Kidney (tissue), 13 donors: ENCODE measurements at regions not wholly inside any gene's neighbourhood (a gene's known extent, or its start where the extent isn't known, plus 50 kb on each side); places are given as distances from the start of the nearest gene placed in this dataset.

Experiments
- DNase-seq, 5 donors: peaks; one replicate each; pipeline ENCODE4 v3.0.0-alpha.2; 2013 to 2020
- FAIRE-seq: peaks from 2 replicates; lab custom pipeline; 2012; peaks lifted over from hg19 to GRCh38; lab: Jason Lieb, UNC
- H3K27ac ChIP-seq, 2 donors: one replicate each; pipeline ENCODE4 v1.7.0; 2013; ENCODE audit warnings: low read depth in 2 of 2, low read length in 2 of 2, inconsistent platforms in 1 of 2
- H3K27me3 ChIP-seq: one replicate; pipeline ENCODE4 v1.7.1; 2013; ENCODE audit warnings: low read length, inconsistent platforms; ENCODE audit not compliant: control insufficient read depth, insufficient read depth
- H3K36me3 ChIP-seq, 3 donors: one replicate each; pipeline versions ENCODE4 v1.7.0 to v1.7.1; 2013; ENCODE audit warnings: low read length in 3 of 3, control low read depth in 1 of 3, inconsistent platforms in 1 of 3; ENCODE audit not compliant: insufficient read depth in 3 of 3, control insufficient read depth in 2 of 3
- H3K4me1 ChIP-seq, 3 donors: one replicate each; pipeline versions ENCODE4 v1.7.0 to v1.7.1; 2013; ENCODE audit warnings: low read length in 3 of 3, inconsistent platforms in 1 of 3, low read depth in 1 of 3; ENCODE audit not compliant: control insufficient read depth in 2 of 3, insufficient read depth in 2 of 3
- H3K4me3 ChIP-seq, 3 donors: one replicate each; pipeline versions ENCODE4 v1.7.0 to v1.8.1; 2013; ENCODE audit warnings: low read length in 3 of 3, control low read depth in 1 of 3, inconsistent platforms in 1 of 3
- H3K9ac ChIP-seq, 3 donors: one replicate each; pipeline versions ENCODE4 v1.7.0 to v1.7.1; 2013; ENCODE audit warnings: low read length in 3 of 3, control low read depth in 1 of 3, inconsistent platforms in 1 of 3
- H3K9me3 ChIP-seq, 3 donors: one replicate each; pipeline versions ENCODE4 v1.7.0 to v1.7.1; 2013; ENCODE audit warnings: low read length in 3 of 3, control low read depth in 1 of 3, inconsistent platforms in 1 of 3; ENCODE audit not compliant: control insufficient read depth in 2 of 3, insufficient read depth in 1 of 3
- intact Hi-C: fragments of 100-400 bp; cut with DNase I; formaldehyde crosslinking; loops from one replicate; pipeline ENCODE4 v1.11.1; 2022
- TF ChIP-seq, protein P1 (sequence below): IDR thresholded peaks from 3 replicates; pipeline ENCODE4 v1.5.1; 2012; ENCODE audit warnings: mild to moderate bottlenecking, moderate library complexity, borderline replicate concordance; ENCODE audit not compliant: insufficient read depth; ENCODE audit errors: extremely low read depth
- donor health status: control.
- donor health status: control.
- donor health status: control.
- donor health status: control.
- donor health status: control.
- donor health status: DM: yes; HTN: yes; CAD: no.
- donor health status: Normal renal cell carcinoma (clear cell type).

DNA sequence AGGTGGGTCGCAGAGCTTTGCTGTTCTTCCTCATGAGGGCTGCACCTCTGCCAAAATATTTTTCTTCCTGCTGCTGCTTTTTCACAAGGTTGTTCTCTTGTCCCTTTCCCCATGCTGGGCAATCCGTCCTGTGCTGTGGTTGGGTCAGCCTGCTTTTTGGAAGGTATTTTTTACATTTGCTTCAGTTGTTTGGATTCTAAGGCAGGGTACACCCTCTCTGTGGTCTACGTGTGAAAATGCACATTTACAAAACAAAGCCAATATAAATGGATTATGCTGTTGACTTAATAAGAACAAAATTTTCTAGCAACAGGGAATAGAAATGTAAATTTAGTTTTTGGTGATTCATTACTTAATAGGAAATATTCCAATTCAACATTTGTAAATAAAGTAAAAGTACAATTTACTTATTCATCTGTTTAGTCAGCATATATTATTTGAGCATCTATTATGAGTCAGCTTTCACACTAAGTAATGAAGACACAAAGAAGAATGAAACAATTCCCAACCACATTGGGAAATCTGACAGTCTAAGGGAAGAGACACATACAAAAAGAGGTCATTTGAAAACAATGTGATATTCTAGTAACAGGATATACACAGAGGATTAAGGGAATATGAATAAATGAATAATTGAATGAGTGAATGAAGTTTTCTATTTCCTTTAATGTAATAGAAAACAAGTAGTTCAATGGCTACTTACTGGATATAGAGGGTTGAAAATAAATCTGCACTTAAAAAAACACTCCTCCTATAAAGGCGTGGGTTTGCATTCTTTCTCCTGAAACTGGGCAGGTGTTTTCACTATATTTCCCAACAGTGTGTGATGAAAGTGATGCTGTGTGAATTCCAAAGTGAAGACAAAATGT lies 94.6 kb upstream of the PRICKLE1 start:
- no peak for DNase-seq
- Histone ChIP-seq H3K4me1 (no peaks in the 10 kb centered on the region), H3K27me3 (no peaks in the 10 kb centered on the region), H3K4me3 (no peak overlapping the region), H3K36me3 (no peaks in the 10 kb centered on the region), H3K27ac (no peak overlapping the region), H3K9ac (no peak overlapping the region), H3K9me3 (no peaks in the 10 kb centered on the region)
- intact Hi-C loops: no loop called here
- no peak for FAIRE-seq
- TF ChIP-seq, protein P1, sequence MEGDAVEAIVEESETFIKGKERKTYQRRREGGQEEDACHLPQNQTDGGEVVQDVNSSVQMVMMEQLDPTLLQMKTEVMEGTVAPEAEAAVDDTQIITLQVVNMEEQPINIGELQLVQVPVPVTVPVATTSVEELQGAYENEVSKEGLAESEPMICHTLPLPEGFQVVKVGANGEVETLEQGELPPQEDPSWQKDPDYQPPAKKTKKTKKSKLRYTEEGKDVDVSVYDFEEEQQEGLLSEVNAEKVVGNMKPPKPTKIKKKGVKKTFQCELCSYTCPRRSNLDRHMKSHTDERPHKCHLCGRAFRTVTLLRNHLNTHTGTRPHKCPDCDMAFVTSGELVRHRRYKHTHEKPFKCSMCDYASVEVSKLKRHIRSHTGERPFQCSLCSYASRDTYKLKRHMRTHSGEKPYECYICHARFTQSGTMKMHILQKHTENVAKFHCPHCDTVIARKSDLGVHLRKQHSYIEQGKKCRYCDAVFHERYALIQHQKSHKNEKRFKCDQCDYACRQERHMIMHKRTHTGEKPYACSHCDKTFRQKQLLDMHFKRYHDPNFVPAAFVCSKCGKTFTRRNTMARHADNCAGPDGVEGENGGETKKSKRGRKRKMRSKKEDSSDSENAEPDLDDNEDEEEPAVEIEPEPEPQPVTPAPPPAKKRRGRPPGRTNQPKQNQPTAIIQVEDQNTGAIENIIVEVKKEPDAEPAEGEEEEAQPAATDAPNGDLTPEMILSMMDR: no peak

DNA sequence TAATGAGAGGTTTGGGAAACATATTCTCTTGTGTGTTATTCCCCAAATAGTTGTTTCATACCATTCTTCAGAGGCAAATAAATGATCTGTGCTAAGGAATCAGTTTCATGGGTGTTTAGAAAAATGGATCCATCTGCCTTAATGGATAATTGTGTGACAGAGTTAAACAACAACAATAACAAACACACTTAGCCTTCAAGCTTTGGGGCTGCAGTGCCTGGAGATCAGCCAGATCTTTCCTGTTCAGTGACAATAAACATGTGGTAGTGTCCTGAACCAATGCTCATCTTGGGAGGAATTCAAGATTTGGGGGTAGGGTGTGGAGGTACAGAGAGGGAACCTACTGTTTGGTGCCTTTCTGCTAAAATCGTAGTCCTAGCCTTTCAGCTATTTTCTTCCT lies 93.7 kb upstream of the PRICKLE1 start:
- DNase-seq: no peak
- H3K27me3 ChIP-seq: no peaks in the 10 kb centered on the region
- H3K36me3 ChIP-seq: no peaks in the 10 kb centered on the region
- H3K27ac ChIP-seq: no peak overlapping the region
- intact Hi-C loops: no loop called here
- TF ChIP-seq, protein P1: no peak
- FAIRE-seq: no peak
- no peak overlapping the region for H3K4me3 ChIP-seq
- H3K9ac ChIP-seq: no peak overlapping the region
- H3K4me1 ChIP-seq: no peaks in the 10 kb centered on the region
- no peaks in the 10 kb centered on the region for H3K9me3 ChIP-seq

GRCh38 chr12:42679466-42679865 lies 89.9 kb upstream of the PRICKLE1 start:
- Histone ChIP-seq H3K27ac (no peak overlapping the region), H3K9me3 (no peaks in the 10 kb centered on the region), H3K27me3 (no peaks in the 10 kb centered on the region), H3K36me3 (no peaks in the 10 kb centered on the region), H3K9ac (no peak overlapping the region), H3K4me1 (no peaks in the 10 kb centered on the region), H3K4me3 (no peak overlapping the region)
- peak in 1 of 5 donors; percentile 28 for DNase-seq
- intact Hi-C loops: no loop called here
- no peak for FAIRE-seq
- TF ChIP-seq, protein P1: no peak

DNA sequence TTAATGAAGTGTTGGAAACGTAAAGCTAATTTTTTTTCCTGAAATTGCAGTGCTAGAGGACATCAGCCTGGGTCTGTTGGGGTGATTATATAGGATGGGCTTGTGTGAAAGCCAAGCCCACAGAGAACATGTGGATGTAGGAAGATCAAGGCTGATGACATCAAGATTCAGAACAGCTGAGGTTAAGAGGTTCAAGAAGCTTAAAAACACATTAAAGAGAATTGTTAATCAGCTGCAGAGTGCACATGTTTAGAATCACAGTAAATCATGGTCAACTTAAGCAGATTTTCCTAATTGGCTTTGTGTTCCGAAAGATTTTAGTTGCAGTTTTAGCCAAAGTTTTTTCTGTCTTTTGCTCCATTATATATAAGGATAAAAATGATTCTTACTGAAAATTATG lies 87.9 kb upstream of the PRICKLE1 start:
- H3K4me1 ChIP-seq: no peaks in the 10 kb centered on the region

More for the DNA sequence above, 87.9 kb upstream of the PRICKLE1 start:
- H3K27me3 ChIP-seq: no peaks in the 10 kb centered on the region
- TF ChIP-seq, protein P1: no peak
- no peak for FAIRE-seq
- no peaks in the 10 kb centered on the region for H3K9me3 ChIP-seq
- no peak overlapping the region for H3K27ac ChIP-seq
- DNase-seq: no peak
- no peak overlapping the region for H3K9ac ChIP-seq
- H3K4me3 ChIP-seq: no peak overlapping the region
- intact Hi-C loops: no loop called here
- H3K36me3 ChIP-seq: no peaks in the 10 kb centered on the region
